SK-N-MC (cell line): ENCODE measurements at regions not wholly inside any gene's neighbourhood (a gene's known extent, or its start where the extent isn't known, plus 50 kb on each side); places are given as distances from the start of the nearest gene placed in this dataset.

Experiments
- EZH2 ChIP-seq: fragments of 200-600 bp; sonication (generic); IDR thresholded peaks from one replicate; pipeline ENCODE4 v1.6.1; 2017; ENCODE audit warnings: antibody characterized with exemption
- POLR2AphosphoS5 ChIP-seq: IDR thresholded peaks from 2 replicates; pipeline ENCODE4 v1.6.1; 2012; ENCODE audit warnings: mild to moderate bottlenecking, low read depth, low read length, borderline replicate concordance

- TF ChIP-seq EZH2, result no peak
- no peak for TF ChIP-seq POLR2AphosphoS5
Observed at GRCh38 chr14:49139593-49139992, 446.6 kb downstream of the RPS29 start.
